DND-41 (cell line): ENCODE measurements at regions not wholly inside any gene's neighbourhood (a gene's known extent, or its start where the extent isn't known, plus 50 kb on each side); places are given as distances from the start of the nearest gene placed in this dataset.

Experiments used
- CTCF ChIP-seq: IDR thresholded peaks from 2 replicates; pipeline ENCODE4 v1.5.1; 2012; ENCODE audit warnings: borderline replicate concordance, low read length, moderate library complexity, mild to moderate bottlenecking; ENCODE audit not compliant: poor library complexity, severe bottlenecking; ENCODE audit errors: extremely low read depth
- EZH2 ChIP-seq: IDR thresholded peaks from 3 replicates; pipeline ENCODE4 v1.6.1; 2012; ENCODE audit warnings: borderline replicate concordance, low read depth, mild to moderate bottlenecking, moderate library complexity, low read length, inconsistent platforms; ENCODE audit not compliant: severe bottlenecking

GRCh38 chr3:80297720-80298119, 529.9 kb upstream of the ROBO1 start:
- TF ChIP-seq EZH2 = no peak
- no peak for TF ChIP-seq CTCF
